Activated T-cell treated with anti-CD3 and anti-CD28 coated beads, Interleukin-2, amount 50 U/mL, for 1 hour (primary cell): ENCODE measurements at regions not wholly inside any gene's neighbourhood (a gene's known extent, or its start where the extent isn't known, plus 50 kb on each side); places are given as distances from the start of the nearest gene placed in this dataset.
"Not testable (repeated sequence)": the region's sequence is repeated elsewhere in the genome, so short reads cannot be mapped to it uniquely, and the experiment has no call there.

Source experiments
- DNase-seq: peaks from one replicate; pipeline ENCODE4 v3.0.0-alpha.2; 2020

- no peak for DNase-seq
These were observed 113.7 kb upstream of the CREB1 start for GRCh38 chr2:207416111-207416510.

GRCh38 chr2:207416900-207417299 is 112.9 kb upstream of the CREB1 start:
- no peak for DNase-seq

- no peak for DNase-seq
These were observed 112.5 kb upstream of the CREB1 start for GRCh38 chr2:207417301-207417718.

DNA sequence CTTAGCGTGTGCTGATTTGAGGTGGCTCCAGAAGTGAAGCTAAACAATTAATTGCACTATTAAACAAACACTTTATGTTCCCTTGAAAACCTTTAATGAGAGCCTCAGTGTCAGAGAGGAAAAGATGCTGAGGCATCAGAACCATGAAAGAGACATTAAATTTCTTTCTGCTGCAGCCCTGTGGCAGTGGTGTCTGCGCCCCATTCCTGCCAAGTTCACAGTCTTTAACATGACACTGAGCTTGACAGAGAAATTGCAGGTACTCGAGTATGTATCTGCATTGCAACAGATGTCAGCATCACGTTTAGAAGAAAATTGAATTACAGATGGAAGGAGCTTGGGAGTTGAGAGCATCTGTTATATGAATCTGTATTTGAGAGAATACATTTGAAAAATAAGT is 111.3 kb upstream of the CREB1 start:
- DNase-seq: no peak

DNA sequence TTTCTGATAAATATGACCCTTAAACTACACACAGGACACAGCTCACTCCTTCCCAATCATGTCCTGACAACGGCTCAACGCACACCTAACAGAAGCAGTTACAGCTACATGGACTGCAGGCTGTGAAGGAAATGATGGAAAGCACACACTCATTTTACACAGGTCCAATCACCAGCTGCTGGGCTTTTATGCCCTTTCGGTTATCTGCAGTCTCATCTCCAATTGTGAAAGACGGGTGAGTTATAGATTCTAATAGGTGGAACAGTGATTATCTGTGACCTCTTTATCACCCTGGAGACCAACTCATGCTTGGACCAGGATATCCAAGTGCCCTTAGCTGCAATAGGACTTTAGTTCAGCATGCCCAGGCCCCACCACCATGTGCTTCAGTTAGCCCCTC is 110.4 kb upstream of the CREB1 start:
- no peak for DNase-seq

DNA sequence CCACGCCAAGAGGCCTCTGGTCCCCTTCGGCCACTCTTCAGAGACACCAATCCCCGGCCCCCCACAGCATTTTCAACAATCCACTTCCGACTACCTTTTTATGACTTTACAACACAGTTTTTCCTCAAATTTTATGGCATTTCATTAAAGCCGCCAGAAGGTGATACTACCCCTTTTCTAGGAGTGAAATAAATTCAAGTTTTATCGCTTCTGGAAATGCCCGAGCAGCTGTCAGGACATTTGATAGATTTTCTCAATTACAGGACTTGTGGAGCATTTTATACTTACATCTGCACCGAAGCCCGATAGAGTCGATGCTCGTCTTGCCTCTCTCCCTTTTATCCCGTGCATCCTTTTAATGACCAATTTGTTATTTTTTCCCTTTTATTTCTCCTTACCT is 108.1 kb upstream of the CREB1 start:
- no peak for DNase-seq

DNA sequence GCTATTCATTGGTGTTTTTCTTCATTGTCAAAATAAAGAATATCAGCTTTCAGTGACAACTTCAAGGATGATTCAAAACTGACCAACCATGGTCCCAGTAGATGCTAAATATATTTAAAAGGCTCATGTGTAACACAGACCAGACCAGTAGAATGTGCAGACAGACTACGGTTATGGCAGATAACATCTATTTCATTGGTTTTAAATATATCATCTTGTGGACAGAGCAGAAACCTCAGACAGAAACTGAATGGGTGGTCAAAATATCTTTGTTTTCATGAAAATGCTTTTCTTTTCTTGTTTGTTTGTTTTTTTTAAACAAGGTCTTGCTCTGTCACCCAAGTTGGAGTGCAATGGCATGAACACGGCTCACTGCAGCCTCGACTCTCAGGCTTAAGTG is 107.4 kb upstream of the CREB1 start:
- no peak for DNase-seq

DNA sequence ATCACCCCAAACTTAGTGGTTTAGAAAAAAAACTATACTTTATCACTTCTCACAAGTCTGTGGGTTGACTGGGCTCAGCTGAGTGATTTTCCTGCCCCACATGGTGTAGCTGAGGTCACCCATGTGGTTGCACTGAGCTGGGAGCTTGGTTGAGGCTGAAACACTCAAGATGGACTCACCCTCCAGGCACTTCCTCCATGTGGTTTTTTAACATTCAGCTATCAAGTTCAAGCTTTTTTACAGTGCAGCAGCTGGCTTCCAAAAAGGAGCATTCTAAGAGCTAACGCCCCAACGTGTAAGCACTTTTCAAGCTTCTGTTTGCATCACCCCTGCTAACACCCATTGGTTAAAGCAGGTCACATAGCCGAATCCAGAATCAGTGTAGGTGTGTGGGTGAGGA is 105.9 kb upstream of the CREB1 start:
- no peak for DNase-seq

- DNase-seq: no peak
These were observed 101.8 kb upstream of the CREB1 start for GRCh38 chr2:207427986-207428385.

DNA sequence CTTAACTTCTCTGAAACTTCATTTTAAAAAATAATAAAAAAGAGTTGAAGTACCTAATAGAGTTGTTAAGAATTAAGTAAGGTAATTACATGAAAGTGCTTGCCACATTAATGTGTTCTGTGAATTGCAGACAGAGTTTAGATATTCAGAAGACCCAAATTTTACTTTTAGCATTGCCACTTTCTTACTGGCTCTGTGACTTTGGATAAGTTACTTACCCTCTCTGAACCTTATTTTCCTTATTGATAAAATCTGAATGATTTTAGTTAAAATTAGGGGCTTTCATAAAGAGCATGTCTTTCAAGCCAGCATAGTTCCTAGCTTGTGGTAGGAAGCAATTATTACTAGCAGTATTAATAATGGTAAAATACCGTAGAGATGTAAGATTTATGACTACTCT is 101.2 kb upstream of the CREB1 start:
- DNase-seq: no peak

GRCh38 chr2:207432453-207432852 is 97.3 kb upstream of the CREB1 start:
- DNase-seq: no peak

GRCh38 chr2:207434306-207434705 is 95.5 kb upstream of the CREB1 start:
- DNase-seq: no peak

- DNase-seq: no peak
These were observed 94.8 kb upstream of the CREB1 start for GRCh38 chr2:207434899-207435465.

DNA sequence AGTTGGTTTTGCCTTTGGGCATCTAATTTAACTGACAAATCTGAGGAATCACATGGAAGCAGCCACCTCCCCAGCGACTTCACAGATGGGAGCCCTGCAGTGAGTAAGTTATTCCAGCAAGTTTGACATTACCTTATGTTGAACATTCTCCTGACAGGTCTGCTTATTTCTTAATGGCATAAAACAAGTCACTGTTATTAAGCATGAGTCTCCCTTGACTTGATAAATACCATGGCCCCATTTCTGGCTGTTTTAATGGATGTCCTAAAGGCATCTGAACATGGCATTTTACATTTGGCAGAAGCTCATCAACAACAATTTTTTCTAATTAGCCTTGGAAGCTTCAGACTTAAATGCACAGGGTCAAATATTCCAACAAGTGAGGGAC is 92.6 kb upstream of the CREB1 start:
- DNase-seq: no peak

DNA sequence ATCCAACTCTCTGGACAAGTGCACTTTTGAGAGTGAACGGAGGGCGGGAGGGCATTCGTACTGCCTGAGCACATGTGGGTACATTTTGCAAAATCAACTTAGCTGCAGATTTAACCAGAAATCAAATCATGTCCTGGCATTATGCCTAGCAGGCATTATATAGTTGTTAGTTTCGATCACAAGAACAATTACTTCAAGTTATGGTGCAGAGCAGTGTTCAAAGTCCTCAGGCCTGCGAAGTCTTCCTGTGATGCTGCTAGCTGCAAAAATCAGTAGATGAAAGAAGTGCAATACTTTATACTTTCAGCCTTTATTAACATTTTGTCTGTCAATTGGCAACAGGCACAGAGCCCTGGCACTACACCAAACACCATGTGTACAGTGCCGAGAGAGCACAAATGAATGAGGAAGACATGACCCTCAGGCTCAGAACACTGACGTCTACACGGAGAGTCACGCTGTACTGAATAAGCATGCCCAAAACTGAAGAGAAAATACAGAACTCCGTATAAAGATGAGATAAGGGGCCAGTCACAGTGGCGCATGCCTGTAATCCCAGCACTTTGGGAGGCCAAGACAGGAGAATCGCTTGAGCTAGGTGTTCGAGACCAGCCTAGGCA is 92.1 kb upstream of the CREB1 start:
- no peak for DNase-seq

DNA sequence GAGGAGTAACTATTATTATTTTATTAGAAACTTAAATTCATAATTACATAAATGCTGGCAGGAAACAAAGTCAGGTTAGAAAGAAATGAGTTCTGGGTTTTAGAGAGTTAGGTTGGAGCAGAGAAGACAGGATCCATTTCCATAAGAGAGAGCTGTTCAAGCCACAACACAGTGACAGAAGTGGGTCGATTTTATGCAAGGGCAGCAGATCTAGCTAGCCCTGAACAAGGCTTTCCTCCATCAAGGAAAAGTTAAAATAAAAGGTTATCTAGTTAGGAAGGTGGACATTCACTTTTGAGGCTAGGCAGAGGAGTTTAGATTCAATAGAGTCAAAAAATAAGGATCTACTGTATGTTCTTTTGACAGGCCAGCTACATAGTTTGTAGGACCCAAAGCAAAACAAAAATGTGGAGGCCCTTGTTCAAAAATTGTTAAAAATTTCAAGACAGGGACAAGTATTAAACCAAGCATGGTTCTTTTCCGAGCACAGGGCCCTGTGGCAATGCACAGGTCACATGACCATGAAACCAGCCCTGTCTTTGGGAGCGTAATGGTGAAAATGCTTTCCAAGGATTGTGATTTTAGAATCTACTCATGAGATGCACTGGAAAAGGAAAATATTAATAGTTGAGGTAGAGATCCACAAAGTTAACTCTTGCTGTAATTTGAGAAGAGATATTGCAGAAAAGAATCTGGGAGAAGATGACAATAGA is 91.2 kb upstream of the CREB1 start:
- DNase-seq: no peak

DNA sequence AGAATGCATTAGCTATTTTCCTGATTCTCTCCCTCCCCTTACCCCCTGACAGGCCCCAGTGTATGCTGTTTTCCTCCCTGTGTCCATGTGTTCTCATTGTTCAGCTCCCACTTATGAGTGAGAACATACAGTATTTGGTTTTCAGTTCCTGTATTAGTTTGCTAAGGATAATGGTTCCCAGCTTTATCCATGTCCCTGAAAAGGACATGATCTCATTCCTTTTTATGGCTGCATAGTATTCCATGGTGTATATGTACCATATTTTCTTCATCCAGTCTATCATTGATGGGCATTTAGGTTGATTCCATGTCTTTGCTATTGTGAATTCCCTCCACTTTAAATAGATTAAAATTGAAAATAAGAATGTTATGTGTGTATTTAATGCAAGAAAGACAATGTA is 89.9 kb upstream of the CREB1 start:
- not testable (repeated sequence) for DNase-seq

DNA sequence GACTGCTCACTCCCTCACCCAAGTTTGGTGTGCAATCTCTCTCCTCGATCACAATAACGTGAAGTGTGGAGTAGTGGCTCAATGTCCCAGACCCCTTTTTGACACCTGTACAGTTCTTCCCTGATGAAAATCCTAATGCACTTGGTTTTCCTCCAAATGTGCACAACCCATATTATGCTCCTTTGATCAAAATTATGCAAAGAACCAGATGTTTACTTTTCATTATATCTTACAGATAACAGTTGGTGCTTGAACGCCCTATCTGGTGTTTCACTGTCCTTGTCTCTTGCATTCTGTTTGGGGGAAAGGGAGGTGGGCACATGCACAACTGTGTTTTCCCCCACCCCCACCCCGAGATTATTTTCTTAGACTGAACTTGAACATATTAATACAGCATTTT is 85.0 kb upstream of the CREB1 start:
- DNase-seq: no peak

- DNase-seq: no peak
These were observed 83.1 kb upstream of the CREB1 start for GRCh38 chr2:207446653-207447052.

DNA sequence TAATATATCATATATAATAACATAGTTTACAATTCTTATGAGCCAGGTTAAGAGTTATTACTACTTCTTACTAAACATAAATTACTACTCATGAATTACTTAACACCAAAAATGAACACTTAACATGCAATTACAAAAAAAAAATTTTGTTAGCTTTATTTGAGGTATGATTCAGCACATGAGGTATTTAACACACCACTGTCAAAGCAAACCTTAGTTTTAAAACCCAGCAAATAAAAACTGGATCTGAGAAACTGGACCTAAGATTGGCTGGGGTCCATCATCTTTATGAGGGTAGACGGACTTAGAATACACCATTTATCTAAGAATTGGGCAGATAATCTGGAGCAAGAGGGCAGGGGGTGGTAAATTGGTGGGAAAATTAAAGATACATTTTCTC is 81.8 kb upstream of the CREB1 start:
- no peak for DNase-seq

- no peak for DNase-seq
These were observed 80.1 kb upstream of the CREB1 start for GRCh38 chr2:207449642-207450165.

DNA sequence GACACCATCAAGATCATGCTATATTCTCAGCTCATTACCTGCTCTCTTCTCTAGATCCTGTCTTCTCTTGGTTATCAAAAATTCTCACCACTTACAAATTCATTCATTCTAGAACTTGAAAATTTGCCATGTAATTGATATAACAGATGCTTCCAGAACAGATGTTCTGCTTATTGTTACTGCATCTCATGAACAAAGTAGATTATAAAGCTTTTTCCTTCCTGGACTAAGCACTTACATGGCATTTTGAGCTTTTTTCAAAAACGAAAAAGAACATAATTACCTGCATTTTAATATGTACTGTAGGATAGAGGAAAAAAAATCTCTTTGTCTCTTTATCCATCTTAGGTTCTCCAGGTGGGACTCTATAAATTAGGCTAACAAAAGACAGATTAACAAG is 79.6 kb upstream of the CREB1 start:
- no peak for DNase-seq

DNA sequence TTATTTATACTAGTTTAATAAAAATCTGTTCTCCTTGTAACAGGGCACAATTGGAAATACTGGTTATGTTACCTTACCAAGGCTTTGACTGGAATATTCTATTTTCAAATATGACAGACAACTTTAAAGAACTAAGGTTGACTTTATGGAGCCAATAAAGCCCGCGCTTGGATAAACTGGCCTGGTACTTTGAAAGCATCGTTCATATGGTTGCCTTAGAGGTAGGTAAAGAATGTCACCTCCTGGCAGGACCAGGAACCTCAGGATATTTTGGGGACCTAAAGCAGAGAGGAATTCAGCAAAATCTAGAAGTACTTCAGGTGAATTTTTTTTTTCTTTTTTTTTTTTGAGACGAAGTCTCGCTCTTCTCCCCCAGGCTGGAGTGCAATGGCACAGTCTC is 71.2 kb upstream of the CREB1 start:
- no peak for DNase-seq

- DNase-seq: no peak
These were observed 69.6 kb upstream of the CREB1 start for GRCh38 chr2:207459990-207460757.
